ENCODE measurements at regions not wholly inside any gene's neighbourhood (a gene's known extent, or its start where the extent isn't known, plus 50 kb on each side); places are given as distances from the start of the nearest gene placed in this dataset.

- no peak overlapping the region for H3K4me3 ChIP-seq (ENCODE audit: low read depth, low read length)
- TF ChIP-seq CTCF (IDR thresholded peaks at IDR 0.05; ENCODE audit: borderline replicate concordance, insufficient read depth, low read depth, low read length) = no peak
Observed at GRCh38 chr2:45084361-45085020, 75.2 kb upstream of the SIX2 start.

GRCh38 chr2:45083175-45083574 is 73.9 kb upstream of the SIX2 start:
- no peak overlapping the region for H3K4me3 ChIP-seq (ENCODE audit: low read depth, low read length)
- no peak for TF ChIP-seq CTCF (IDR thresholded peaks at IDR 0.05; ENCODE audit: borderline replicate concordance, insufficient read depth, low read depth, low read length)

- TF ChIP-seq CTCF (IDR thresholded peaks at IDR 0.05; ENCODE audit: borderline replicate concordance, insufficient read depth, low read depth, low read length) = no peak
- H3K4me3 ChIP-seq (ENCODE audit: low read depth, low read length) = no peak overlapping the region
Observed at GRCh38 chr2:45074713-45075112, 65.5 kb upstream of the SIX2 start.

- no peak overlapping the region for H3K4me3 ChIP-seq (ENCODE audit: low read depth, low read length)
Observed at GRCh38 chr2:45072862-45073237, 63.6 kb upstream of the SIX2 start.

GRCh38 chr2:45072064-45072861 is 63.0 kb upstream of the SIX2 start:
- TF ChIP-seq CTCF (IDR thresholded peaks at IDR 0.05; ENCODE audit: borderline replicate concordance, insufficient read depth, low read depth, low read length) = no peak
- H3K4me3 ChIP-seq (ENCODE audit: low read depth, low read length) = no peak overlapping the region

More at GRCh38 chr2:45072862-45073237, 63.6 kb upstream of the SIX2 start:
- TF ChIP-seq CTCF (IDR thresholded peaks at IDR 0.05; ENCODE audit: borderline replicate concordance, insufficient read depth, low read depth, low read length) = no peak

- no peak for TF ChIP-seq CTCF (IDR thresholded peaks at IDR 0.05; ENCODE audit: borderline replicate concordance, insufficient read depth, low read depth, low read length)
- no peak overlapping the region for H3K4me3 ChIP-seq (ENCODE audit: low read depth, low read length)
Observed at GRCh38 chr2:45070113-45070652, 60.9 kb upstream of the SIX2 start.
